ENCODE measurements at regions not wholly inside any gene's neighbourhood (a gene's known extent, or its start where the extent isn't known, plus 50 kb on each side); places are given as distances from the start of the nearest gene placed in this dataset.
A peak's percentile ranks its signal among the peaks of the same experiment; 100 is the strongest.

GRCh38 chr16:75899163-75899562 lies 172.9 kb upstream of the CPHXL start:
- DNase-seq (ENCODE audit: low read depth), result no peak
- no peak for TF ChIP-seq CTCF (IDR thresholded peaks at IDR 0.05; ENCODE audit: insufficient read depth, low read depth, low read length, missing control alignments)
- H3K4me3 ChIP-seq (ENCODE audit: low read length), result no peak overlapping the region

- DNase-seq (ENCODE audit: low read depth), result no peak
Observed at GRCh38 chr16:75908331-75909117, 182.2 kb upstream of the CPHXL start.

GRCh38 chr16:75909746-75910145 lies 183.5 kb upstream of the CPHXL start:
- DNase-seq (ENCODE audit: low read depth), result peak; percentile 74
- no peak overlapping the region for H3K4me3 ChIP-seq (ENCODE audit: low read length)
- no peak for TF ChIP-seq CTCF (IDR thresholded peaks at IDR 0.05; ENCODE audit: insufficient read depth, low read depth, low read length, missing control alignments)

More at GRCh38 chr16:75908331-75909117, 182.2 kb upstream of the CPHXL start:
- H3K4me3 ChIP-seq (ENCODE audit: low read length), result no peak overlapping the region
- no peak for TF ChIP-seq CTCF (IDR thresholded peaks at IDR 0.05; ENCODE audit: insufficient read depth, low read depth, low read length, missing control alignments)

GRCh38 chr16:75911896-75912295 lies 185.6 kb upstream of the CPHXL start:
- TF ChIP-seq CTCF (IDR thresholded peaks at IDR 0.05; ENCODE audit: insufficient read depth, low read depth, low read length, missing control alignments), result no peak
- no peak for DNase-seq (ENCODE audit: low read depth)
- no peak overlapping the region for H3K4me3 ChIP-seq (ENCODE audit: low read length)

GRCh38 chr16:75913958-75914357 lies 187.7 kb upstream of the CPHXL start:
- TF ChIP-seq CTCF (IDR thresholded peaks at IDR 0.05; ENCODE audit: insufficient read depth, low read depth, low read length, missing control alignments), result no peak
- DNase-seq (ENCODE audit: low read depth), result no peak
- H3K4me3 ChIP-seq (ENCODE audit: low read length), result no peak overlapping the region

GRCh38 chr16:75916451-75916850 lies 190.2 kb upstream of the CPHXL start:
- no peak overlapping the region for H3K4me3 ChIP-seq (ENCODE audit: low read length)
- no peak for TF ChIP-seq CTCF (IDR thresholded peaks at IDR 0.05; ENCODE audit: insufficient read depth, low read depth, low read length, missing control alignments)
- no peak for DNase-seq (ENCODE audit: low read depth)

GRCh38 chr16:75918109-75918508 lies 191.8 kb upstream of the CPHXL start:
- no peak for TF ChIP-seq CTCF (IDR thresholded peaks at IDR 0.05; ENCODE audit: insufficient read depth, low read depth, low read length, missing control alignments)
- H3K4me3 ChIP-seq (ENCODE audit: low read length), result no peak overlapping the region
- DNase-seq (ENCODE audit: low read depth), result no peak

Measured in epithelial cell of esophagus (primary cell).